GM21423 (cell line): ENCODE measurements at regions not wholly inside any gene's neighbourhood (a gene's known extent, or its start where the extent isn't known, plus 50 kb on each side); places are given as distances from the start of the nearest gene placed in this dataset.

Source experiments
- ATAC-seq: cut with Tn5 transposase; IDR thresholded peaks from one replicate; pipeline ENCODE4 v1.9.1; 2021; ENCODE audit warnings: mild to moderate bottlenecking, moderate library complexity; ENCODE audit not compliant: unreplicated experiment

- no peak for ATAC-seq
Measured at GRCh38 chr18:57918601-57919000, 115.5 kb upstream of the ATP8B1 start.

- ATAC-seq: no peak
Measured at GRCh38 chr18:57916684-57917083, 113.6 kb upstream of the ATP8B1 start.

- no peak for ATAC-seq
Measured at GRCh38 chr18:57915865-57916582, 112.9 kb upstream of the ATP8B1 start.

- no peak for ATAC-seq
Measured at GRCh38 chr18:57915248-57915647, 112.1 kb upstream of the ATP8B1 start.

- ATAC-seq: no peak
Measured at GRCh38 chr18:57913686-57914085, 110.6 kb upstream of the ATP8B1 start.

GRCh38 chr18:57910817-57911216, 107.7 kb upstream of the ATP8B1 start:
- no peak for ATAC-seq

GRCh38 chr18:57910134-57910533, 107.0 kb upstream of the ATP8B1 start:
- ATAC-seq: no peak

- no peak for ATAC-seq
Measured at GRCh38 chr18:57909620-57910019, 106.5 kb upstream of the ATP8B1 start.

GRCh38 chr18:57908092-57908491, 105.0 kb upstream of the ATP8B1 start:
- ATAC-seq: no peak

- ATAC-seq: no peak
Measured at GRCh38 chr18:57907550-57907949, 104.4 kb upstream of the ATP8B1 start.

- ATAC-seq: no peak
Measured at GRCh38 chr18:57906852-57907251, 103.7 kb upstream of the ATP8B1 start.

GRCh38 chr18:57904535-57904934, 101.4 kb upstream of the ATP8B1 start:
- ATAC-seq: no peak

GRCh38 chr18:57902721-57903120, 99.6 kb upstream of the ATP8B1 start:
- no peak for ATAC-seq

- no peak for ATAC-seq
Measured at GRCh38 chr18:57901825-57902589, 98.9 kb upstream of the ATP8B1 start.

- ATAC-seq: no peak
Measured at GRCh38 chr18:57900906-57901435, 97.9 kb upstream of the ATP8B1 start.

- ATAC-seq: no peak
Measured at GRCh38 chr18:57898506-57899124, 95.5 kb upstream of the ATP8B1 start.

- no peak for ATAC-seq
Measured at GRCh38 chr18:57895182-57895581, 92.1 kb upstream of the ATP8B1 start.

GRCh38 chr18:57891707-57892391, 88.7 kb upstream of the ATP8B1 start:
- no peak for ATAC-seq

GRCh38 chr18:57890266-57890665, 87.2 kb upstream of the ATP8B1 start:
- no peak for ATAC-seq

GRCh38 chr18:57889841-57890240, 86.7 kb upstream of the ATP8B1 start:
- ATAC-seq: no peak
